ENCODE measurements at regions not wholly inside any gene's neighbourhood (a gene's known extent, or its start where the extent isn't known, plus 50 kb on each side); places are given as distances from the start of the nearest gene placed in this dataset.

DNA sequence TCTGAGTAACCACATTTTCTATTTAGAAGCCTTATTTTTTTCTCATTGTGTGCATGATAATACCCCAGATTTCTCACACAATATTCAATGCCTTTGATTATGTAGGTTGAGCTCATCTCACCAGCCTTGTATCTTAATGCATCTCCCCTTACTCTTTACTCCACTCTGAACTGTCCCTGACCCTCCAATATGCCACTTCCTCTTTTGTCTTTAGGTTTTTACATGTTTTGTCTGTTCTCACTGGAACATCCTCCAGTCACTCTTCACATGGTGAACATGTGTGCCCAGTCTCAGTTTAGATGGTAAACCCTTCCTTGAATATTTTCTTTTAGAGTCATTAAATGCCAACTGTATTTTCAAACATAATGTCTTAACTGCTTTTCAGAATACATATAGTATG lies 392.9 kb upstream of the IMPG1 start:
- ChIA-PET CTCF (no interaction called here), POLR2A (ENCODE audit: unreplicated experiment) (no interaction called here)
- DNase-seq = no peak
- H3K36me3 ChIP-seq (ENCODE audit: low read depth) = no peaks in the 10 kb centered on the region
- no peak overlapping the region for H2AFZ ChIP-seq
- H4K20me1 ChIP-seq (ENCODE audit: insufficient read depth) = no peaks in the 10 kb centered on the region
- intact Hi-C loops (cut with micrococcal nuclease; ENCODE audit: unreplicated experiment) = no loop called here
- no peak for TF ChIP-seq EZH2 (IDR thresholded peaks at IDR 0.05; ENCODE audit: low read depth)
- TF ChIP-seq, protein P1, sequence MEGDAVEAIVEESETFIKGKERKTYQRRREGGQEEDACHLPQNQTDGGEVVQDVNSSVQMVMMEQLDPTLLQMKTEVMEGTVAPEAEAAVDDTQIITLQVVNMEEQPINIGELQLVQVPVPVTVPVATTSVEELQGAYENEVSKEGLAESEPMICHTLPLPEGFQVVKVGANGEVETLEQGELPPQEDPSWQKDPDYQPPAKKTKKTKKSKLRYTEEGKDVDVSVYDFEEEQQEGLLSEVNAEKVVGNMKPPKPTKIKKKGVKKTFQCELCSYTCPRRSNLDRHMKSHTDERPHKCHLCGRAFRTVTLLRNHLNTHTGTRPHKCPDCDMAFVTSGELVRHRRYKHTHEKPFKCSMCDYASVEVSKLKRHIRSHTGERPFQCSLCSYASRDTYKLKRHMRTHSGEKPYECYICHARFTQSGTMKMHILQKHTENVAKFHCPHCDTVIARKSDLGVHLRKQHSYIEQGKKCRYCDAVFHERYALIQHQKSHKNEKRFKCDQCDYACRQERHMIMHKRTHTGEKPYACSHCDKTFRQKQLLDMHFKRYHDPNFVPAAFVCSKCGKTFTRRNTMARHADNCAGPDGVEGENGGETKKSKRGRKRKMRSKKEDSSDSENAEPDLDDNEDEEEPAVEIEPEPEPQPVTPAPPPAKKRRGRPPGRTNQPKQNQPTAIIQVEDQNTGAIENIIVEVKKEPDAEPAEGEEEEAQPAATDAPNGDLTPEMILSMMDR (conservative IDR thresholded peaks at IDR 0.05) = no peak
- H3K9me2 ChIP-seq (ENCODE audit: insufficient read depth) = no peaks in the 10 kb centered on the region
- no peaks in the 10 kb centered on the region for H3K27me3 ChIP-seq (ENCODE audit: insufficient read depth, low read depth)
- BruUV-seq (replicated peaks) = no TSS peak
- H3F3A ChIP-seq (ENCODE audit: insufficient read depth, low read depth) = no peaks in the 10 kb centered on the region
- H3K4me1 ChIP-seq (replicated peaks; ENCODE audit: insufficient read depth) = no peaks in the 10 kb centered on the region
- H3K4me2 ChIP-seq = no peak overlapping the region
- H3K9me3 ChIP-seq (ENCODE audit: insufficient read depth, low read depth) = no peaks in the 10 kb centered on the region
- H3K27ac ChIP-seq = no peak overlapping the region
- no peaks in the 10 kb centered on the region for H3K79me2 ChIP-seq (ENCODE audit: low read depth)
- H3K4me3 ChIP-seq = no peak overlapping the region

GRCh38 chr6:76453270-76453669 lies 380.8 kb upstream of the IMPG1 start:
- H3K79me2 ChIP-seq (ENCODE audit: low read depth) = no peaks in the 10 kb centered on the region
- H4K20me1 ChIP-seq (ENCODE audit: insufficient read depth) = no peaks in the 10 kb centered on the region
- no peak overlapping the region for H3K4me2 ChIP-seq
- ChIA-PET CTCF (no interaction called here), POLR2A (ENCODE audit: unreplicated experiment) (no interaction called here)
- H3K27ac ChIP-seq = no peak overlapping the region
- H3K4me3 ChIP-seq = no peak overlapping the region
- no peaks in the 10 kb centered on the region for H3K4me1 ChIP-seq (replicated peaks; ENCODE audit: insufficient read depth)
- no TSS peak for BruUV-seq (replicated peaks)
- H3K36me3 ChIP-seq (ENCODE audit: low read depth) = no peaks in the 10 kb centered on the region
- no peak for TF ChIP-seq EZH2 (IDR thresholded peaks at IDR 0.05; ENCODE audit: low read depth)
- TF ChIP-seq, protein P1 (conservative IDR thresholded peaks at IDR 0.05) = no peak
- no peaks in the 10 kb centered on the region for H3K9me2 ChIP-seq (ENCODE audit: insufficient read depth)
- H3K27me3 ChIP-seq (ENCODE audit: insufficient read depth, low read depth) = no peaks in the 10 kb centered on the region
- no peaks in the 10 kb centered on the region for H3K9me3 ChIP-seq (ENCODE audit: insufficient read depth, low read depth)
- no peak for DNase-seq
- intact Hi-C loops (cut with micrococcal nuclease; ENCODE audit: unreplicated experiment) = no loop called here
- H2AFZ ChIP-seq = no peak overlapping the region
- no peaks in the 10 kb centered on the region for H3F3A ChIP-seq (ENCODE audit: insufficient read depth, low read depth)

GRCh38 chr6:76451926-76452709 lies 379.7 kb upstream of the IMPG1 start:
- no peak overlapping the region for H3K4me2 ChIP-seq
- H3K79me2 ChIP-seq (ENCODE audit: low read depth) = no peaks in the 10 kb centered on the region
- H3K4me1 ChIP-seq (replicated peaks; ENCODE audit: insufficient read depth) = no peaks in the 10 kb centered on the region
- BruUV-seq (replicated peaks) = no TSS peak
- H3K9me2 ChIP-seq (ENCODE audit: insufficient read depth) = no peaks in the 10 kb centered on the region
- no peak overlapping the region for H3K27ac ChIP-seq
- no peaks in the 10 kb centered on the region for H3K9me3 ChIP-seq (ENCODE audit: insufficient read depth, low read depth)
- intact Hi-C loops (cut with micrococcal nuclease; ENCODE audit: unreplicated experiment) = no loop called here
- no peaks in the 10 kb centered on the region for H3F3A ChIP-seq (ENCODE audit: insufficient read depth, low read depth)
- ChIA-PET POLR2A (ENCODE audit: unreplicated experiment) (no interaction called here), CTCF (no interaction called here)
- no peak overlapping the region for H2AFZ ChIP-seq
- DNase-seq = no peak
- no peak overlapping the region for H3K4me3 ChIP-seq
- H3K36me3 ChIP-seq (ENCODE audit: low read depth) = no peaks in the 10 kb centered on the region
- H4K20me1 ChIP-seq (ENCODE audit: insufficient read depth) = no peaks in the 10 kb centered on the region
- no peaks in the 10 kb centered on the region for H3K27me3 ChIP-seq (ENCODE audit: insufficient read depth, low read depth)
- TF ChIP-seq EZH2 (IDR thresholded peaks at IDR 0.05; ENCODE audit: low read depth) = no peak
- TF ChIP-seq, protein P1 (conservative IDR thresholded peaks at IDR 0.05) = no peak
